ENCODE measurements at regions not wholly inside any gene's neighbourhood (a gene's known extent, or its start where the extent isn't known, plus 50 kb on each side); places are given as distances from the start of the nearest gene placed in this dataset.

GRCh38 chr21:28186604-28187003 lies 806.1 kb downstream of the LTN1 start:
- Histone ChIP-seq H3K79me2 (ENCODE audit: insufficient read depth, low read length) (no peaks in the 10 kb centered on the region), H4K20me1 (ENCODE audit: insufficient read depth, low read length) (no peaks in the 10 kb centered on the region), H2AFZ (ENCODE audit: low read length) (no peak overlapping the region), H3K27ac (ENCODE audit: low read depth, low read length) (no peak overlapping the region), H3K4me2 (ENCODE audit: insufficient read depth, low read length) (no peak overlapping the region), H3K4me3 (ENCODE audit: insufficient read depth, low read length) (no peak overlapping the region), H3K9me3 (ENCODE audit: low read depth, low read length) (peaks cover 3% of the 10 kb centered on the region), H3K27me3 (ENCODE audit: insufficient read depth, low read length) (no peaks in the 10 kb centered on the region), H3K4me1 (ENCODE audit: insufficient read depth, low read length) (no peaks in the 10 kb centered on the region), H3K36me3 (ENCODE audit: insufficient read depth, low read length) (no peaks in the 10 kb centered on the region)
- TF ChIP-seq CTCF (IDR thresholded peaks at IDR 0.05; ENCODE audit: extremely low read depth, low read depth, low read length) = no peak
- DNase-seq (ENCODE audit: insufficient read length, low spot score, missing footprints) = no peak

- H2AFZ ChIP-seq (ENCODE audit: low read length) = no peak overlapping the region
- no peak overlapping the region for H3K4me2 ChIP-seq (ENCODE audit: insufficient read depth, low read length)
- no peaks in the 10 kb centered on the region for H3K36me3 ChIP-seq (ENCODE audit: insufficient read depth, low read length)
- H3K9me3 ChIP-seq (ENCODE audit: low read depth, low read length) = peaks cover 3% of the 10 kb centered on the region
- no peaks in the 10 kb centered on the region for H3K27me3 ChIP-seq (ENCODE audit: insufficient read depth, low read length)
- H3K4me1 ChIP-seq (ENCODE audit: insufficient read depth, low read length) = no peaks in the 10 kb centered on the region
- no peak for DNase-seq (ENCODE audit: insufficient read length, low spot score, missing footprints)
- H4K20me1 ChIP-seq (ENCODE audit: insufficient read depth, low read length) = no peaks in the 10 kb centered on the region
- H3K4me3 ChIP-seq (ENCODE audit: insufficient read depth, low read length) = no peak overlapping the region
- H3K27ac ChIP-seq (ENCODE audit: low read depth, low read length) = no peak overlapping the region
- no peaks in the 10 kb centered on the region for H3K79me2 ChIP-seq (ENCODE audit: insufficient read depth, low read length)
- no peak for TF ChIP-seq CTCF (IDR thresholded peaks at IDR 0.05; ENCODE audit: extremely low read depth, low read depth, low read length)
Observed at GRCh38 chr21:28181730-28182129, 810.9 kb downstream of the LTN1 start.

GRCh38 chr21:28179136-28179535 lies 813.5 kb downstream of the LTN1 start:
- H3K27ac ChIP-seq (ENCODE audit: low read depth, low read length) = no peak overlapping the region
- TF ChIP-seq CTCF (IDR thresholded peaks at IDR 0.05; ENCODE audit: extremely low read depth, low read depth, low read length) = no peak
- peaks cover 3% of the 10 kb centered on the region for H3K9me3 ChIP-seq (ENCODE audit: low read depth, low read length)
- H3K4me2 ChIP-seq (ENCODE audit: insufficient read depth, low read length) = no peak overlapping the region
- H3K79me2 ChIP-seq (ENCODE audit: insufficient read depth, low read length) = no peaks in the 10 kb centered on the region
- no peak for DNase-seq (ENCODE audit: insufficient read length, low spot score, missing footprints)
- no peaks in the 10 kb centered on the region for H3K4me1 ChIP-seq (ENCODE audit: insufficient read depth, low read length)
- H4K20me1 ChIP-seq (ENCODE audit: insufficient read depth, low read length) = no peaks in the 10 kb centered on the region
- no peak overlapping the region for H3K4me3 ChIP-seq (ENCODE audit: insufficient read depth, low read length)
- no peaks in the 10 kb centered on the region for H3K36me3 ChIP-seq (ENCODE audit: insufficient read depth, low read length)
- H3K27me3 ChIP-seq (ENCODE audit: insufficient read depth, low read length) = no peaks in the 10 kb centered on the region
- no peak overlapping the region for H2AFZ ChIP-seq (ENCODE audit: low read length)

- H2AFZ ChIP-seq (ENCODE audit: low read length) = no peak overlapping the region
- no peak for TF ChIP-seq CTCF (IDR thresholded peaks at IDR 0.05; ENCODE audit: extremely low read depth, low read depth, low read length)
Observed at GRCh38 chr21:28177124-28177523, 815.6 kb downstream of the LTN1 start.

More at GRCh38 chr21:28177124-28177523, 815.6 kb downstream of the LTN1 start:
- no peak for DNase-seq (ENCODE audit: insufficient read length, low spot score, missing footprints)
- no peak overlapping the region for H3K4me2 ChIP-seq (ENCODE audit: insufficient read depth, low read length)
- H3K27ac ChIP-seq (ENCODE audit: low read depth, low read length) = no peak overlapping the region
- H3K79me2 ChIP-seq (ENCODE audit: insufficient read depth, low read length) = no peaks in the 10 kb centered on the region
- H3K36me3 ChIP-seq (ENCODE audit: insufficient read depth, low read length) = no peaks in the 10 kb centered on the region
- no peaks in the 10 kb centered on the region for H4K20me1 ChIP-seq (ENCODE audit: insufficient read depth, low read length)
- no peak overlapping the region for H3K4me3 ChIP-seq (ENCODE audit: insufficient read depth, low read length)
- no peaks in the 10 kb centered on the region for H3K9me3 ChIP-seq (ENCODE audit: low read depth, low read length)
- H3K27me3 ChIP-seq (ENCODE audit: insufficient read depth, low read length) = no peaks in the 10 kb centered on the region
- no peaks in the 10 kb centered on the region for H3K4me1 ChIP-seq (ENCODE audit: insufficient read depth, low read length)

Data from osteoblast (primary cell).